Pancreas (tissue), 10 donors: ENCODE measurements at regions not wholly inside any gene's neighbourhood (a gene's known extent, or its start where the extent isn't known, plus 50 kb on each side); places are given as distances from the start of the nearest gene placed in this dataset.

Experiments
- ATAC-seq, 4 donors: fragments of 200-7000 bp; cut with Tn5 transposase; one replicate each; pipeline versions ENCODE4 v1.8.0 to v1.9.1; 2020; ENCODE audit warnings: mild to moderate bottlenecking in 4 of 4, moderate library complexity in 4 of 4
- DNase-seq, 6 donors: peaks; one replicate each; pipeline ENCODE4 v3.0.0-alpha.2; 2020
- FAIRE-seq: peaks from 2 replicates; lab custom pipeline; 2012; peaks lifted over from hg19 to GRCh38; lab: Jason Lieb, UNC
- H3K27ac ChIP-seq, 4 donors: fragments of 200-600 bp; sonication (generic); 1 replicate in 3 of 4; 2 replicates in 1 of 4; pipeline versions ENCODE4 v1.5.0 to v1.8.0; 2020
- H3K27me3 ChIP-seq, 4 donors: fragments of 200-600 bp; one replicate each; pipeline ENCODE4 v1.8.0; 2021
- H3K36me3 ChIP-seq, 3 donors: fragments of 200-600 bp; sonication (generic) in 1 of 3; one replicate each; pipeline versions ENCODE4 v1.5.0 to v1.8.0; 2020 to 2021
- H3K4me1 ChIP-seq, 3 donors: fragments of 200-600 bp; one replicate each; pipeline ENCODE4 v1.8.0; 2021
- H3K4me3 ChIP-seq, 4 donors: fragments of 200-600 bp; sonication (generic) in 2 of 4; one replicate each; pipeline versions ENCODE4 v1.5.0 to v1.8.0; 2020 to 2021
- H3K9me3 ChIP-seq, 4 donors: fragments of 200-600 bp; one replicate each; pipeline ENCODE4 v1.8.0; 2021
- WGBS, 2 donors: extraction: QIAGEN DNeasy Blood & Tissue Kit; methylation state at CpG; one replicate each; pipeline ENCODE4 v1.1.7; 2013; 5-methylcytosine and 5-hydroxymethylcytosine counted together
- intact Hi-C, 3 donors: fragments of 100-400 bp; cut with DNase I; formaldehyde crosslinking; loops; one replicate each; pipeline versions ENCODE4 v1.11.1 to v1.14.2; 2022
- TF ChIP-seq, protein P1 (sequence below), 4 donors: fragments of 200-600 bp; sonication (generic) in 3 of 4; IDR thresholded peaks; one replicate each; pipeline versions ENCODE4 v1.5.0 to v1.8.0; 2021; ENCODE audit warnings: antibody characterized with exemption in 4 of 4
- donor health status: healthy with polysubstance abuse.
- donor health status: DM: no; HTN: no; CAD: no; lungs with moderate emphysema.
- donor health status: DM: no; HTN: no; CAD: no.
- donor health status: control.
- donor health status: control.
- donor health status: Bipolar disorder and iron deficiency.
- donor health status: DM: yes; HTN: yes; CAD: no.
- donor health status: DM: no; HTN: no; CAD: no.
- donor health status: DM: no; HTN: no; CAD: no.
- donor health status: DM: yes; HTN: yes; CAD: no.

GRCh38 chr14:101058571-101058970 lies 155.0 kb upstream of the RTL1 start:
- intact Hi-C loops = no loop called here
- FAIRE-seq = no peak
- H3K9me3 ChIP-seq = no peaks in the 10 kb centered on the region
- TF ChIP-seq, protein P1, sequence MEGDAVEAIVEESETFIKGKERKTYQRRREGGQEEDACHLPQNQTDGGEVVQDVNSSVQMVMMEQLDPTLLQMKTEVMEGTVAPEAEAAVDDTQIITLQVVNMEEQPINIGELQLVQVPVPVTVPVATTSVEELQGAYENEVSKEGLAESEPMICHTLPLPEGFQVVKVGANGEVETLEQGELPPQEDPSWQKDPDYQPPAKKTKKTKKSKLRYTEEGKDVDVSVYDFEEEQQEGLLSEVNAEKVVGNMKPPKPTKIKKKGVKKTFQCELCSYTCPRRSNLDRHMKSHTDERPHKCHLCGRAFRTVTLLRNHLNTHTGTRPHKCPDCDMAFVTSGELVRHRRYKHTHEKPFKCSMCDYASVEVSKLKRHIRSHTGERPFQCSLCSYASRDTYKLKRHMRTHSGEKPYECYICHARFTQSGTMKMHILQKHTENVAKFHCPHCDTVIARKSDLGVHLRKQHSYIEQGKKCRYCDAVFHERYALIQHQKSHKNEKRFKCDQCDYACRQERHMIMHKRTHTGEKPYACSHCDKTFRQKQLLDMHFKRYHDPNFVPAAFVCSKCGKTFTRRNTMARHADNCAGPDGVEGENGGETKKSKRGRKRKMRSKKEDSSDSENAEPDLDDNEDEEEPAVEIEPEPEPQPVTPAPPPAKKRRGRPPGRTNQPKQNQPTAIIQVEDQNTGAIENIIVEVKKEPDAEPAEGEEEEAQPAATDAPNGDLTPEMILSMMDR (IDR thresholded peaks at IDR 0.05) = no peak
- no peaks in the 10 kb centered on the region for H3K4me1 ChIP-seq
- no peaks in the 10 kb centered on the region for H3K27me3 ChIP-seq
- H3K27ac ChIP-seq = no peak overlapping the region
- H3K36me3 ChIP-seq = no peaks in the 10 kb centered on the region
- H3K4me3 ChIP-seq = no peak overlapping the region
- no peak for DNase-seq
- no peak for ATAC-seq
- WGBS, 2 donors = 63 to 85% methylated on average over 3 of the region's 3 CpGs

DNA sequence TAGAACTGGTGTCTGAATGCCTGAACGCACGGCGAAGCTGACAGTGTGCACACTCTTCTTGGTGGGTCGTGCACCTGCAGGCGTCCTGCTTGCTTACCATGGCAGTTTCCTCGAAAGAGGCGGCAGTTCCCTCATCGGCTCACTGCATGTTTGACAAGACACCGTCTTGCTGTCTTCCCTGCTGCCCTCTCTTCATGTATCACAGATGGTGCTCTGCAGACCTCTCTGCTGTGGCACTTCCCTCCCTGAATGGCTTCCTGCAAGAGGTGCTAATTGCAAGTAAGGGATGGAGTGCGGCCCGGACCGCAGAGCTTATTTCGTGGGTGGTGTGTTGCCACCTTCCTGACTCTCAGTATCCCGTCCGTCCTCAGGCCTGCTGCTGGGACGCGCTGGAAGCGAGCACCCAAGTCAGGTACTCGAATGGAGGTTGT lies 156.7 kb upstream of the RTL1 start:
- no peak overlapping the region for H3K27ac ChIP-seq
- TF ChIP-seq, protein P1 (IDR thresholded peaks at IDR 0.05) = no peak
- ATAC-seq (no peak), DNase-seq (peak in 1 of 6 donors; percentile 44), FAIRE-seq (no peak)
- intact Hi-C loops = no loop called here
- 87 to 91% methylated on average over 19 of the region's 19 CpGs for WGBS, 2 donors
- H3K36me3 ChIP-seq = no peaks in the 10 kb centered on the region
- no peaks in the 10 kb centered on the region for H3K9me3 ChIP-seq
- no peaks in the 10 kb centered on the region for H3K4me1 ChIP-seq
- no peak overlapping the region for H3K4me3 ChIP-seq
- no peaks in the 10 kb centered on the region for H3K27me3 ChIP-seq

DNA sequence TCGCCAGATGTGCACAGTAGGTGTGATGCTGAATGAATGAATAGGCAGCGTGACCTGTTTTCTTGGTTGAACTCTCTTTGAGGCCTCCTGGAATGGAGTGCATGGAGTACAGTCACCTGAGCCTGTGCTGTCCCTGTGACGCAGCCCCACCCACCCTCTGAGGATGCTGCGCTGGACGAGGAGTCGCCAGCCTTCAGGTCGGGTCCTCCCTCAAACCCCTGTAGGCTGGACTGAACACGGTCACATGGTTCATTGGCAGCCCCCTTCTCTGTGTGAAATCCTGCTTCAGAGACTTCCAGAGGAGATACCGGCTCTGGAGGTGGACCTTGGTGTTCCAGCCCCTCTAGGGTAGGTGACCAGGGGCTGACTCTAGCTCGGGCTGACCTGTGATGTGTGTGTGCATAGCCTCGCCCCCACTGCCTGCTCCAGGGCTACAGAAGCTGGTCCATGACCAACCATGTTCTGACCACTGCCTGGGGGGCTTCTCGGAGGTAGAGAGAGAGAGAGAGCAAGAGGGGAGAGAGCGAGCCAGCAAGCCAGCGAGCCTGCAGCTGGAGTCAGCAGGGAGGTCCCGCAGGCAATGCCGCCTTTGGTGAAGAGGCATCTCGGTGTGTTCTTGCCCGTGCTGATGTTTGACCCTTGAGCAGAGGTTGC lies 158.0 kb upstream of the RTL1 start:
- Histone ChIP-seq H3K27ac (no peak overlapping the region), H3K27me3 (no peaks in the 10 kb centered on the region), H3K4me3 (no peak overlapping the region), H3K4me1 (no peaks in the 10 kb centered on the region), H3K9me3 (no peaks in the 10 kb centered on the region), H3K36me3 (no peaks in the 10 kb centered on the region)
- WGBS, 2 donors = 82 to 89% methylated on average over 18 of the region's 18 CpGs
- FAIRE-seq = no peak
- no peak for ATAC-seq
- intact Hi-C loops = no loop called here
- peak in 2 of 6 donors; percentile 41 to 50 for DNase-seq
- TF ChIP-seq, protein P1 (IDR thresholded peaks at IDR 0.05) = no peak

- peak in 1 of 6 donors; percentile 43 for DNase-seq
- TF ChIP-seq, protein P1 (IDR thresholded peaks at IDR 0.05) = no peak
- H3K9me3 ChIP-seq = no peaks in the 10 kb centered on the region
- 81 to 90% methylated on average over 19 of the region's 19 CpGs for WGBS, 2 donors
- H3K27me3 ChIP-seq = no peaks in the 10 kb centered on the region
- intact Hi-C loops = no loop called here
- H3K27ac ChIP-seq = no peak overlapping the region
- H3K36me3 ChIP-seq = no peaks in the 10 kb centered on the region
- no peaks in the 10 kb centered on the region for H3K4me1 ChIP-seq
- H3K4me3 ChIP-seq = no peak overlapping the region
- ATAC-seq = no peak
- FAIRE-seq = no peak
These were observed 158.5 kb upstream of the RTL1 start for GRCh38 chr14:101062065-101062450.

DNA sequence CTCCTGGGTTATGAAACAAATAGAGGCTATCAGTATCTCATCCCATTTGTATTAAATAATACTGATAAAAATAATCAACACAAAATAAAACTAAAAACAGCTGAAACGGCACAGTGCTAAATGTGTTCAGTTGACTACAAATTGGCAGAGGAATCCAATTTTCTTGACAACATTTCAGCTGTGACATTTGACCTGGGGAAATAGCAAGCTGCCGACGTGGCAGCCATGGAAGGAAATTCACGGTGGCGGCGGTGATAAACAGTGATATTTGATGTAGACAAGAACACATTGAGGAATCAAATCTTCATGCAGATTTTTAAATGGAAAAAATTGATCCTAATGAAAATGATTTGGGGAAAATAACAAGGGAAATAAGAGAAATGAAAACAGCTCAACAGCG lies 159.1 kb upstream of the RTL1 start:
- H3K27ac ChIP-seq = no peak overlapping the region
- intact Hi-C loops = no loop called here
- FAIRE-seq (no peak), DNase-seq (peak in 1 of 6 donors; percentile 17), ATAC-seq (no peak)
- no peaks in the 10 kb centered on the region for H3K9me3 ChIP-seq
- H3K27me3 ChIP-seq = no peaks in the 10 kb centered on the region
- WGBS, 2 donors = 71 to 80% methylated on average over 7 of the region's 7 CpGs
- H3K36me3 ChIP-seq = no peaks in the 10 kb centered on the region
- TF ChIP-seq, protein P1 (IDR thresholded peaks at IDR 0.05) = no peak
- H3K4me1 ChIP-seq = no peaks in the 10 kb centered on the region
- H3K4me3 ChIP-seq = no peak overlapping the region
